ENCODE measurements at regions not wholly inside any gene's neighbourhood (a gene's known extent, or its start where the extent isn't known, plus 50 kb on each side); places are given as distances from the start of the nearest gene placed in this dataset.

GRCh38 chr3:127374086-127375010 is 86.5 kb upstream of the PRR20G start:
- H3K27ac Mint-ChIP-seq = no peak overlapping the region
- H3K4me1 Mint-ChIP-seq = no peaks in the 10 kb centered on the region
- ATAC-seq (no peak), DNase-seq (peak; percentile 64)
- H3K9me3 Mint-ChIP-seq (ENCODE audit: low read depth) = no peaks in the 10 kb centered on the region
- no peak overlapping the region for H3K4me3 Mint-ChIP-seq
- peaks cover 8% of the 10 kb centered on the region for H3K27me3 Mint-ChIP-seq
- no peaks in the 10 kb centered on the region for H3K36me3 Mint-ChIP-seq (ENCODE audit: low read depth)
- intact Hi-C loops (cut with DNase I, micrococcal nuclease) = loop anchor here (1.0 to 10.0 kb wide), 4 partner anchors 80 to 170 kb away; no protein-coding TSS in a partner anchor
- POLR2A ChIA-PET = no interaction called here
- CTCF ChIA-PET = interaction anchor here (0.6 to 2.9 kb wide), 7 partner anchors 8 to 482 kb away, joined by 3 to 17 read pairs (median 3); no protein-coding TSS in a partner anchor

- no peaks in the 10 kb centered on the region for H3K36me3 Mint-ChIP-seq (ENCODE audit: low read depth)
- ATAC-seq (no peak), DNase-seq (no peak)
- CTCF ChIA-PET = interaction anchor here (0.6 to 2.9 kb wide), 4 partner anchors 9 to 174 kb away, joined by 3 to 17 read pairs (median 3); no protein-coding TSS in a partner anchor
- intact Hi-C loops (cut with DNase I, micrococcal nuclease) = loop anchor here (1.0 to 10.0 kb wide), 4 partner anchors 81 to 171 kb away; no protein-coding TSS in a partner anchor
- H3K4me3 Mint-ChIP-seq = no peak overlapping the region
- peaks cover 8% of the 10 kb centered on the region for H3K27me3 Mint-ChIP-seq
- H3K4me1 Mint-ChIP-seq = no peaks in the 10 kb centered on the region
- no peak overlapping the region for H3K27ac Mint-ChIP-seq
- H3K9me3 Mint-ChIP-seq (ENCODE audit: low read depth) = no peaks in the 10 kb centered on the region
- POLR2A ChIA-PET = no interaction called here
Observed at GRCh38 chr3:127373441-127374085, 85.7 kb upstream of the PRR20G start.

GRCh38 chr3:127371846-127372245 is 84.0 kb upstream of the PRR20G start:
- no peaks in the 10 kb centered on the region for H3K9me3 Mint-ChIP-seq (ENCODE audit: low read depth)

GRCh38 chr3:127371334-127371733 is 83.5 kb upstream of the PRR20G start:
- Mint-ChIP-seq H3K36me3 (ENCODE audit: low read depth) (no peaks in the 10 kb centered on the region), H3K4me3 (no peak overlapping the region), H3K27ac (no peak overlapping the region), H3K4me1 (no peaks in the 10 kb centered on the region), H3K9me3 (ENCODE audit: low read depth) (no peaks in the 10 kb centered on the region), H3K27me3 (peaks cover 13% of the 10 kb centered on the region)
- DNase-seq (no peak), ATAC-seq (no peak)
- ChIA-PET CTCF (no interaction called here), POLR2A (no interaction called here)
- intact Hi-C loops (cut with DNase I, micrococcal nuclease) = loop anchor here in 1 of 2 experiments (10.0 kb wide), 2 partner anchors 83 to 173 kb away; no protein-coding TSS in a partner anchor

More at GRCh38 chr3:127371846-127372245, 84.0 kb upstream of the PRR20G start:
- POLR2A ChIA-PET = no interaction called here
- H3K4me3 Mint-ChIP-seq = no peak overlapping the region
- no peaks in the 10 kb centered on the region for H3K4me1 Mint-ChIP-seq
- H3K36me3 Mint-ChIP-seq (ENCODE audit: low read depth) = no peaks in the 10 kb centered on the region
- no peak overlapping the region for H3K27ac Mint-ChIP-seq
- DNase-seq (no peak), ATAC-seq (no peak)
- CTCF ChIA-PET = no interaction called here
- H3K27me3 Mint-ChIP-seq = peaks cover 11% of the 10 kb centered on the region
- intact Hi-C loops (cut with DNase I, micrococcal nuclease) = loop anchor here in 1 of 2 experiments (10.0 kb wide), 2 partner anchors 83 to 173 kb away; no protein-coding TSS in a partner anchor

- Mint-ChIP-seq H3K4me1 (no peaks in the 10 kb centered on the region), H3K4me3 (no peak overlapping the region), H3K9me3 (ENCODE audit: low read depth) (no peaks in the 10 kb centered on the region), H3K36me3 (ENCODE audit: low read depth) (no peaks in the 10 kb centered on the region), H3K27ac (no peak overlapping the region), H3K27me3 (peaks cover 13% of the 10 kb centered on the region)
- intact Hi-C loops (cut with DNase I, micrococcal nuclease) = loop anchor here in 1 of 2 experiments (10.0 kb wide), 2 partner anchors 84 to 174 kb away; no protein-coding TSS in a partner anchor
- DNase-seq = no peak
- ATAC-seq = no peak
- POLR2A ChIA-PET = no interaction called here
- CTCF ChIA-PET = no interaction called here
Observed at GRCh38 chr3:127370906-127371305, 83.1 kb upstream of the PRR20G start.

GRCh38 chr3:127369356-127369935 is 81.6 kb upstream of the PRR20G start:
- ATAC-seq (no peak), DNase-seq (no peak)
- intact Hi-C loops (cut with DNase I, micrococcal nuclease) = no loop called here
- ChIA-PET CTCF (no interaction called here), POLR2A (no interaction called here)
- Mint-ChIP-seq H3K36me3 (ENCODE audit: low read depth) (no peaks in the 10 kb centered on the region), H3K9me3 (ENCODE audit: low read depth) (no peaks in the 10 kb centered on the region), H3K27ac (no peak overlapping the region), H3K4me1 (no peaks in the 10 kb centered on the region), H3K4me3 (no peak overlapping the region), H3K27me3 (peaks cover 16% of the 10 kb centered on the region)

GRCh38 chr3:127368186-127369032 is 80.6 kb upstream of the PRR20G start:
- H3K27me3 Mint-ChIP-seq = peaks cover 19% of the 10 kb centered on the region
- H3K4me1 Mint-ChIP-seq = no peaks in the 10 kb centered on the region
- H3K27ac Mint-ChIP-seq = no peak overlapping the region
- DNase-seq = no peak
- no peak overlapping the region for H3K4me3 Mint-ChIP-seq
- no peak for ATAC-seq
- H3K36me3 Mint-ChIP-seq (ENCODE audit: low read depth) = no peaks in the 10 kb centered on the region
- H3K9me3 Mint-ChIP-seq (ENCODE audit: low read depth) = no peaks in the 10 kb centered on the region
- intact Hi-C loops (cut with DNase I, micrococcal nuclease) = no loop called here
- ChIA-PET CTCF (no interaction called here), POLR2A (no interaction called here)

GRCh38 chr3:127367593-127367992 is 79.7 kb upstream of the PRR20G start:
- H3K4me3 Mint-ChIP-seq = no peak overlapping the region
- H3K27ac Mint-ChIP-seq = no peak overlapping the region
- CTCF ChIA-PET = interaction anchor here (0.7 to 0.8 kb wide), 2 partner anchors 100 to 1482 kb away, joined by 3 to 6 read pairs; no protein-coding TSS in a partner anchor
- H3K36me3 Mint-ChIP-seq (ENCODE audit: low read depth) = no peaks in the 10 kb centered on the region
- ATAC-seq (no peak), DNase-seq (no peak)
- POLR2A ChIA-PET = no interaction called here
- peaks cover 19% of the 10 kb centered on the region for H3K27me3 Mint-ChIP-seq
- no peaks in the 10 kb centered on the region for H3K9me3 Mint-ChIP-seq (ENCODE audit: low read depth)
- no peaks in the 10 kb centered on the region for H3K4me1 Mint-ChIP-seq
- intact Hi-C loops (cut with DNase I, micrococcal nuclease) = no loop called here

- Mint-ChIP-seq H3K36me3 (ENCODE audit: low read depth) (no peaks in the 10 kb centered on the region), H3K27ac (no peak overlapping the region), H3K4me3 (no peak overlapping the region), H3K4me1 (no peaks in the 10 kb centered on the region), H3K27me3 (peaks cover 17% of the 10 kb centered on the region), H3K9me3 (ENCODE audit: low read depth) (no peaks in the 10 kb centered on the region)
- ChIA-PET POLR2A (no interaction called here), CTCF (no interaction called here)
- no peak for DNase-seq
- no peak for ATAC-seq
- intact Hi-C loops (cut with DNase I, micrococcal nuclease) = no loop called here
Observed at GRCh38 chr3:127366383-127366782, 78.5 kb upstream of the PRR20G start.

- ChIA-PET POLR2A (no interaction called here), CTCF (no interaction called here)
- intact Hi-C loops (cut with DNase I, micrococcal nuclease) = no loop called here
- no peak for DNase-seq
- no peak for ATAC-seq
- Mint-ChIP-seq H3K27ac (no peak overlapping the region), H3K9me3 (ENCODE audit: low read depth) (no peaks in the 10 kb centered on the region), H3K27me3 (peaks cover 16% of the 10 kb centered on the region), H3K36me3 (ENCODE audit: low read depth) (no peaks in the 10 kb centered on the region), H3K4me1 (no peaks in the 10 kb centered on the region), H3K4me3 (no peak overlapping the region)
Observed at GRCh38 chr3:127365163-127365798, 77.4 kb upstream of the PRR20G start.

Data from activated CD4-positive, alpha-beta T cell treated with anti-CD3 and anti-CD28 coated beads for 36 hours (primary cell).